Nucleus accumbens (tissue), 56 donors: ENCODE measurements at regions not wholly inside any gene's neighbourhood (a gene's known extent, or its start where the extent isn't known, plus 50 kb on each side); places are given as distances from the start of the nearest gene placed in this dataset.
A peak's percentile ranks its signal among the peaks of the same experiment; 100 is the strongest.
"Not testable (repeated sequence)": the region's sequence is repeated elsewhere in the genome, so short reads cannot be mapped to it uniquely, and the experiment has no call there.

Source experiments
- DNase-seq, 56 donors: peaks; one replicate each; lab custom pipeline; 2025; lab: John Stamatoyannopoulos, UW

GRCh38 chr10:42533866-42534265, 104.5 kb downstream of the ZNF33B start:
- DNase-seq = not testable (repeated sequence)

- no peak for DNase-seq
These were observed 105.4 kb downstream of the ZNF33B start for GRCh38 chr10:42532996-42533395.

GRCh38 chr10:42523098-42523497, 115.3 kb downstream of the ZNF33B start:
- DNase-seq = no peak

- no peak for DNase-seq
These were observed 118.5 kb downstream of the ZNF33B start for GRCh38 chr10:42519761-42520460.

- no peak for DNase-seq
These were observed 119.3 kb downstream of the ZNF33B start for GRCh38 chr10:42519079-42519478.

GRCh38 chr10:42513921-42514320, 124.4 kb downstream of the ZNF33B start:
- no peak for DNase-seq

- no peak for DNase-seq
These were observed 146.6 kb downstream of the ZNF33B start for GRCh38 chr10:42491801-42492200.

- no peak for DNase-seq
These were observed 147.3 kb downstream of the ZNF33B start for GRCh38 chr10:42491001-42491592.

- DNase-seq = no peak
These were observed 148.0 kb downstream of the ZNF33B start for GRCh38 chr10:42490368-42490767.

GRCh38 chr10:42488416-42488815, 150.0 kb downstream of the ZNF33B start:
- DNase-seq = no peak

GRCh38 chr10:42482411-42482810, 156.0 kb downstream of the ZNF33B start:
- no peak for DNase-seq

GRCh38 chr10:42479057-42479456, 159.3 kb downstream of the ZNF33B start:
- no peak for DNase-seq

GRCh38 chr10:42477170-42477569, 161.2 kb downstream of the ZNF33B start:
- DNase-seq = no peak

GRCh38 chr10:42476101-42476500, 162.3 kb downstream of the ZNF33B start:
- peak in 2 of 56 donors; percentile 22 to 32 for DNase-seq

- DNase-seq = peak in 14 of 56 donors; percentile 9 to 51 (median 34)
These were observed 162.9 kb downstream of the ZNF33B start for GRCh38 chr10:42475168-42476098.

GRCh38 chr10:42454313-42454712, 184.1 kb downstream of the ZNF33B start:
- DNase-seq = no peak

GRCh38 chr10:42431095-42431494, 207.3 kb downstream of the ZNF33B start:
- no peak for DNase-seq

- no peak for DNase-seq
These were observed 209.8 kb downstream of the ZNF33B start for GRCh38 chr10:42428534-42428933.

GRCh38 chr10:42422911-42423310, 215.5 kb downstream of the ZNF33B start:
- DNase-seq = no peak

GRCh38 chr10:42421812-42422211, 216.6 kb downstream of the ZNF33B start:
- no peak for DNase-seq

- DNase-seq = no peak
These were observed 218.6 kb downstream of the ZNF33B start for GRCh38 chr10:42419789-42420188.
